Left lung (tissue), 4 donors: ENCODE measurements at regions not wholly inside any gene's neighbourhood (a gene's known extent, or its start where the extent isn't known, plus 50 kb on each side); places are given as distances from the start of the nearest gene placed in this dataset.
A peak's percentile ranks its signal among the peaks of the same experiment; 100 is the strongest.

Source experiments
- ATAC-seq: fragments of 200-7000 bp; cut with Tn5 transposase; one replicate; pipeline ENCODE4 v1.9.1; 2020; ENCODE audit warnings: moderate library complexity
- DNase-seq, 4 donors: peaks; one replicate each; pipeline ENCODE4 v3.0.0-alpha.2; 2013 to 2020
- H3K27ac ChIP-seq, 2 donors: fragments of 200-600 bp; sonication (generic) in 1 of 2; one replicate each; pipeline versions ENCODE4 v1.5.0 to v1.8.0; 2020 to 2021
- H3K27me3 ChIP-seq, 2 donors: fragments of 200-600 bp; sonication (generic) in 1 of 2; one replicate each; pipeline versions ENCODE4 v1.5.0 to v1.8.0; 2020 to 2021
- H3K36me3 ChIP-seq, 2 donors: fragments of 200-600 bp; sonication (generic) in 1 of 2; one replicate each; pipeline versions ENCODE4 v1.5.0 to v1.8.0; 2020 to 2021
- H3K4me1 ChIP-seq, 2 donors: fragments of 200-600 bp; one replicate each; pipeline ENCODE4 v1.8.0; 2021
- H3K4me3 ChIP-seq, 2 donors: fragments of 200-600 bp; sonication (generic) in 1 of 2; one replicate each; pipeline versions ENCODE4 v1.5.0 to v1.8.0; 2020 to 2021; ENCODE audit warnings: mild to moderate bottlenecking in 1 of 2
- H3K9me3 ChIP-seq, 2 donors: fragments of 200-600 bp; sonication (generic) in 1 of 2; one replicate each; pipeline versions ENCODE4 v1.5.0 to v1.8.0; 2020 to 2021
- intact Hi-C, 2 donors: fragments of 100-400 bp; cut with DNase I; formaldehyde crosslinking; loops; one replicate each; pipeline versions ENCODE4 v1.11.2 to v1.14.2; 2022
- TF ChIP-seq, protein P1 (sequence below), 2 donors: fragments of 200-600 bp; sonication (generic) in 1 of 2; IDR thresholded peaks; one replicate each; pipeline versions ENCODE4 v1.5.0 to v1.8.0; 2021; ENCODE audit warnings: antibody characterized with exemption in 2 of 2
- donor health status: DM: no; HTN: yes; CAD: no.
- donor health status: DM: no; HTN: no; CAD: no.

DNA sequence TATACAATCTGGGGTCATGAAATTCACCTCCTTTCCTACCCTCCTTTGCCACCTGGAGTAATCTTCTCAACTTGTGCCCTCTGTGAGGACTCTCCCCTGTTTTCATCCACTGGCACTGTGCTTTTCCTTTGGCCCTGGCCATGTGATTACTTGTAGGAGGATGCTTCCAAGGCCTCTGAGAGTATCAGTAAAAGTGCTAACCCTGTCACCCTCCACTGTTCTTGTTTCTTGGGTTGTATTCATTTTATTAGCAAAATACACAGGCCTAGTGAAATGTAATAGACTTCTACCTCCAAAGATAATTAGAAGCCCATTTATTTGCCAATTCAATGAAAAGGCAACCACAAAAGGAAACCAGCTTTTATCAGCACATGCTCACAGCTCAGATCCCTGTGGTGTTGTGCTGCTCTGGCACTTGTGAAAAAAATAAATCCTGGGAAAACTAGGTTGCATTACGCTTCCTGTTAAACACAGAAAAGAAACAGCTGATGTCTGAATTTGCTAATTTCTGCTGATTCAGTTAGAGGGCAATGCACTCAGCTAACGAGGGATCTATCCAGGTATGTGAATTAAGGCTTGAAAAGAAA, 357.5 kb upstream of the ETAA1 start:
- H3K36me3 ChIP-seq: no peaks in the 10 kb centered on the region
- ATAC-seq (no peak), DNase-seq (no peak)
- no peak overlapping the region for H3K4me3 ChIP-seq
- no peaks in the 10 kb centered on the region for H3K27me3 ChIP-seq
- H3K9me3 ChIP-seq: no peaks in the 10 kb centered on the region
- H3K27ac ChIP-seq: no peak overlapping the region
- TF ChIP-seq, protein P1, sequence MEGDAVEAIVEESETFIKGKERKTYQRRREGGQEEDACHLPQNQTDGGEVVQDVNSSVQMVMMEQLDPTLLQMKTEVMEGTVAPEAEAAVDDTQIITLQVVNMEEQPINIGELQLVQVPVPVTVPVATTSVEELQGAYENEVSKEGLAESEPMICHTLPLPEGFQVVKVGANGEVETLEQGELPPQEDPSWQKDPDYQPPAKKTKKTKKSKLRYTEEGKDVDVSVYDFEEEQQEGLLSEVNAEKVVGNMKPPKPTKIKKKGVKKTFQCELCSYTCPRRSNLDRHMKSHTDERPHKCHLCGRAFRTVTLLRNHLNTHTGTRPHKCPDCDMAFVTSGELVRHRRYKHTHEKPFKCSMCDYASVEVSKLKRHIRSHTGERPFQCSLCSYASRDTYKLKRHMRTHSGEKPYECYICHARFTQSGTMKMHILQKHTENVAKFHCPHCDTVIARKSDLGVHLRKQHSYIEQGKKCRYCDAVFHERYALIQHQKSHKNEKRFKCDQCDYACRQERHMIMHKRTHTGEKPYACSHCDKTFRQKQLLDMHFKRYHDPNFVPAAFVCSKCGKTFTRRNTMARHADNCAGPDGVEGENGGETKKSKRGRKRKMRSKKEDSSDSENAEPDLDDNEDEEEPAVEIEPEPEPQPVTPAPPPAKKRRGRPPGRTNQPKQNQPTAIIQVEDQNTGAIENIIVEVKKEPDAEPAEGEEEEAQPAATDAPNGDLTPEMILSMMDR (IDR thresholded peaks at IDR 0.05): no peak
- no peaks in the 10 kb centered on the region for H3K4me1 ChIP-seq
- intact Hi-C loops: no loop called here

DNA sequence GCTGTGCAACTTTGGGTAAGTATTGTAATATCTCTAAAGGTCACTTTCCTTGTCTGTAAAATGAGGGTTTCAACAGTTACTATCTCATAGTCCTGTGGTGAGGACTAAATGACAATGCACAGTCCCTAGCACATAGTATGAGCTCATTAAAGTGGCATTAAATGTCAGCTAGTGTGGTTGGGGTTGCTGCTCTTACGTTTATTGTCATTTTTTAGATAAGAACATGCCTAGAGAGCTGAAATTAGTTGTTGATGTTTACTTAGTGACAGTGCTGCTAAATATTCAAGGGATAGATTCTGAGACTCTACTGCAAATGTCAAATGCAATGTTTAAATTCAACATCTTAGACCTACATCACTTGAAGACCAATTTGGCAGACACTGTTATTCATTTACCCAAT, 356.1 kb upstream of the ETAA1 start:
- DNase-seq: no peak

DNA sequence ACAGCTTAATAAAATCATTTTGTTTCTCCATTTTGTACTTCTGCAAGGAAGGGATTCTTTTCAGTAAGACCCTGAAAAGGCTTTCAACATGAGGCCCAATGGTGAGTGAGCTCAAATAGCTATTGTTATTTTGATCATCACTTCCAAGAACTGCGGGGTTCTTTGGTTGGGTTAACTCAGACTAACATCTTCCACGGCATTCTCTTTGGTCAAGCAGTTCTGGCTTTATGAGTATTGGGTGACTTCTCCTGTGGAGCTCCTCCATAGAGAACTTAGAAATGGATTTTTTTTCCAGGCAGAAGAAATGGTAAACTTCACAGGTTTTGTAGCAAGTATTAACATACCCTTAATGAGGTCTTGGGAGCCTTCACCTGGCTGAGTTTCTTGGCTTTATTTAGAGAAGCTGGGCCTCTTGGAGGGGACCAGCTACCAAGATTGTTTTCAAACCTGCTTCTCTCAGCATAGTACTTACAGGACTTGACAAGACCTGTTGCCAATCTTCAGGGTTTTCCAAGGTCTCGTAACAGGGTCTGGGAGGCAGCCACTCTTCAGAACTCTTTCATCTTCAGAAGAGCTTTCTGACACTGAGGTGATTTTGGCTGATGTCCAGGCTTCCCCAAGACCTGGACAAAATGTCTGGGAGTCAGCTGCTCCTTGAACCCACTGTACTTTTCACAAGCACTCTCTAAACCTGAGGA, 353.2 kb upstream of the ETAA1 start:
- intact Hi-C loops: no loop called here
- H3K4me3 ChIP-seq: no peak overlapping the region

More for the DNA sequence above, 356.1 kb upstream of the ETAA1 start:
- no peaks in the 10 kb centered on the region for H3K4me1 ChIP-seq
- H3K27ac ChIP-seq: no peak overlapping the region
- H3K4me3 ChIP-seq: no peak overlapping the region
- no peaks in the 10 kb centered on the region for H3K36me3 ChIP-seq
- H3K27me3 ChIP-seq: no peaks in the 10 kb centered on the region
- TF ChIP-seq, protein P1 (IDR thresholded peaks at IDR 0.05): no peak
- intact Hi-C loops: no loop called here
- no peak for ATAC-seq
- no peaks in the 10 kb centered on the region for H3K9me3 ChIP-seq

DNA sequence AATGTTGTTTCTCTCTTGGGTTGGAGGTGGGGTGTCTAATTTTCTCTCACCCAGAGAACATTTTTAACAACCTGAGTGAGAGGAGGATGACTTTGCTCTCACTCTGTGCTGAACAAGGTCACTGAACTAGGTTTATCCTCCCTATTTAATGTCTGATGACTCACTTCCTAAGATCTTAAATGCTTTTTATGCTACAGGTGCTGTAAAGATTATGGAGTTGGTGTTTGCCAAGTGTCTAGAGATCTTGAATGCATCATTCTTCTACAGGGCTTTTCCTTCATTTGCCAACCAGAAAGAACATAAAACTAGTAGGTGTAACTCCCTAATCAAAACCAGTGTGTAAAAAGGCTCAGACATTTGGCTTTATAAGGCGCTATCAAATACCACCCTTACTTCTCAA, 350.5 kb upstream of the ETAA1 start:
- no peak for DNase-seq
- Histone ChIP-seq H3K36me3 (no peaks in the 10 kb centered on the region), H3K4me3 (no peak overlapping the region), H3K27me3 (no peaks in the 10 kb centered on the region), H3K27ac (no peak overlapping the region), H3K9me3 (no peaks in the 10 kb centered on the region), H3K4me1 (no peaks in the 10 kb centered on the region)
- no peak for ATAC-seq
- intact Hi-C loops: no loop called here
- TF ChIP-seq, protein P1 (IDR thresholded peaks at IDR 0.05): no peak

More for the DNA sequence above, 353.2 kb upstream of the ETAA1 start:
- no peaks in the 10 kb centered on the region for H3K36me3 ChIP-seq
- peak in 1 of 4 donors; percentile 33 for DNase-seq
- no peaks in the 10 kb centered on the region for H3K27me3 ChIP-seq
- ATAC-seq: peak; percentile 47
- no peak overlapping the region for H3K27ac ChIP-seq
- no peaks in the 10 kb centered on the region for H3K9me3 ChIP-seq
- H3K4me1 ChIP-seq: no peaks in the 10 kb centered on the region
- TF ChIP-seq, protein P1 (IDR thresholded peaks at IDR 0.05): no peak

DNA sequence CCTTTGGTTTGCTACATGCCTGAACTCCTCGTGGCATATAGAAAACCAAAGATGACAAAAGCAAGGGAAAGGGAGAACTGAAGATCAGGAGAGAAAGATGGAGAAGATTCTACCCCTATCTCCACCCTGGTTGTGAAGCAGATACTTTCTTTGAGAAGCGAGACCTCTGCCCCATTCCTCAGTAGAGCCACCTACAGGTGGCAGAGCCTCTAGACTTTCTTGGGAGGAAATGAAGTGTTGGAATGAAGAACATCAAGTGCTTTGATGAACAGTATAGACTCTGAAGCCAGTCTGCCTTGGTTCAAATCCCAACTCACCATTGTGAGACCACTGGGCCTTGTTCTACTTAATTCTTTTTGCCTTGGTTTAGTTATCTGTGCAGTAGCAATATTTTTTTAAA, 348.8 kb upstream of the ETAA1 start:
- no peak overlapping the region for H3K27ac ChIP-seq
- ATAC-seq (no peak), DNase-seq (no peak)
- no peaks in the 10 kb centered on the region for H3K9me3 ChIP-seq
- no peaks in the 10 kb centered on the region for H3K4me1 ChIP-seq
- TF ChIP-seq, protein P1 (IDR thresholded peaks at IDR 0.05): no peak
- intact Hi-C loops: no loop called here
- H3K4me3 ChIP-seq: no peak overlapping the region
- no peaks in the 10 kb centered on the region for H3K27me3 ChIP-seq
- H3K36me3 ChIP-seq: no peaks in the 10 kb centered on the region
